ENCODE measurements at regions not wholly inside any gene's neighbourhood (a gene's known extent, or its start where the extent isn't known, plus 50 kb on each side); places are given as distances from the start of the nearest gene placed in this dataset.

DNA sequence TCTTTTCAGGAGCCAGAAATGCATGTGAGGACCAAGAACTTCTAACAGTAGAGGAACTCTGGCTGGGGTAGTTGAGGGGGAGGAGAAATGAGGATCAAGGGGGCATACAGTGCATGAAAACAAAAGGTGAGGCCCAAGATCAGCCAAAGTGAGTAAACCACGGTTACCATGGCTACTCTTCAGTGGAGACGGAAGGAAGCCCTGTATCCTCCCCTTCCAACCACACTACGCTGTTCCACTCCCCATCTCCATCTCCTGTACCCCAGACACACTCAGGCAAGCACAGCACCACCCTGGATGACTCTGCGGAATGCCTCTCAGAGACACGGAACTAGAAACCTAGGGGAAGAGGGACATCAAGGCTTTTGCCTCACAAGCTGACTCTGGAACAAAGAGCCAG, 157.6 kb upstream of the CAMK1G start:
- no peak for TF ChIP-seq POLR2A (IDR thresholded peaks at IDR 0.05; ENCODE audit: low read depth, low read length)
- no peak for TF ChIP-seq POLR2AphosphoS5 (IDR thresholded peaks at IDR 0.05; ENCODE audit: low read depth, low read length)
- no peak for TF ChIP-seq TAF1 (IDR thresholded peaks at IDR 0.05; ENCODE audit: low read depth, low read length)

All from GM12891 (cell line).